Colonic mucosa (tissue), 4 donors: ENCODE measurements at regions not wholly inside any gene's neighbourhood (a gene's known extent, or its start where the extent isn't known, plus 50 kb on each side); places are given as distances from the start of the nearest gene placed in this dataset.

Experiments used
- DNase-seq: peaks from one replicate; pipeline ENCODE4 v3.0.0-alpha.2; 2020
- H3K27ac ChIP-seq: fragments of 200-600 bp; one replicate; pipeline ENCODE4 v1.8.0; 2021
- H3K27me3 ChIP-seq: fragments of 200-600 bp; one replicate; pipeline ENCODE4 v1.8.0; 2021
- H3K36me3 ChIP-seq: fragments of 200-600 bp; one replicate; pipeline ENCODE4 v1.8.0; 2021
- H3K4me1 ChIP-seq: fragments of 200-600 bp; one replicate; pipeline ENCODE4 v1.8.0; 2021; ENCODE audit warnings: mild to moderate bottlenecking
- H3K4me3 ChIP-seq: fragments of 200-600 bp; one replicate; pipeline ENCODE4 v1.8.0; 2021
- H3K9ac ChIP-seq, 2 donors: one replicate each; pipeline ENCODE4 v1.7.0; 2013; ENCODE audit warnings: control low read depth in 2 of 2, low read depth in 2 of 2, low read length in 2 of 2
- H3K9me3 ChIP-seq: fragments of 200-600 bp; one replicate; pipeline ENCODE4 v1.8.0; 2021
- intact Hi-C: fragments of 100-400 bp; cut with DNase I; formaldehyde crosslinking; loops from one replicate; pipeline ENCODE4 v1.14.1; 2022
- TF ChIP-seq, protein P1 (sequence below): fragments of 200-600 bp; IDR thresholded peaks from one replicate; pipeline ENCODE4 v1.8.0; 2022; ENCODE audit warnings: antibody characterized with exemption, mild to moderate bottlenecking
- donor health status: healthy.
- donor health status: DM: no; HTN: no; CAD: no.
- donor health status: DM: no; HTN: no; CAD: no.

DNA sequence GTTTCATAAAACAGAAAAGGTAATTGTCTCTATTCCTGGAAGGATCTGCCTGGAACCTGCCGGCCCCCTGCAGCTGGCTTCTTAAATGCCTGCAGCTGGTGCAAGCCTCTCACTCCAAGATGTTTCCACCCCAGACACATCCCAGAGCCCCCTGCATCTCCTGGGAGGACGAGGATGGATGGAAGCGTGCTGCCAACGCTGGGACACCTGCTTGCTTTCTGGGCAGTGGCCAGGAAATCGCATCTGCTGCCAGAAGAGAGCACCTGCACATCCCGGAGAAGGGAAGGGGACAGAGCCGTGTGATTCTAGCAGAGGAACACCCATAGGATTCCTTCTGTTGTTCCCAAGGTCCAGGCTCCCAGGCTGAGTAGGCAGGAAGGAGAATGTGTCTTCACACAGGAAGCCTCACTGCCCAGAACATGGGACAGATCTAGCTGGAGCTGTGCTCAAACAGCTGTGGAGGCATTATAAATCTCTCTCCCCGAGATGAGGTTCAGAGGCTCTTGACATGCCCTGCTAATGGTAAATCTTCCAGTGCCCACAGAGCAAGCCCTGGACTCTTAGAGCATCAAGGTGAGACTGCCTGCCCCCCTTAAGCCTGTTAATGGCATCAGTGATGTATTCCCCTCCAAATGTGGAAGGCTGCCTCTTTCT is 138.8 kb upstream of the MAP1LC3B2 start:
- intact Hi-C loops, result no loop called here
- Histone ChIP-seq H3K9ac (no peak overlapping the region), H3K4me1 (no peaks in the 10 kb centered on the region), H3K4me3 (no peak overlapping the region), H3K36me3 (no peaks in the 10 kb centered on the region), H3K27ac (no peak overlapping the region), H3K9me3 (no peaks in the 10 kb centered on the region), H3K27me3 (no peaks in the 10 kb centered on the region)
- TF ChIP-seq, protein P1, sequence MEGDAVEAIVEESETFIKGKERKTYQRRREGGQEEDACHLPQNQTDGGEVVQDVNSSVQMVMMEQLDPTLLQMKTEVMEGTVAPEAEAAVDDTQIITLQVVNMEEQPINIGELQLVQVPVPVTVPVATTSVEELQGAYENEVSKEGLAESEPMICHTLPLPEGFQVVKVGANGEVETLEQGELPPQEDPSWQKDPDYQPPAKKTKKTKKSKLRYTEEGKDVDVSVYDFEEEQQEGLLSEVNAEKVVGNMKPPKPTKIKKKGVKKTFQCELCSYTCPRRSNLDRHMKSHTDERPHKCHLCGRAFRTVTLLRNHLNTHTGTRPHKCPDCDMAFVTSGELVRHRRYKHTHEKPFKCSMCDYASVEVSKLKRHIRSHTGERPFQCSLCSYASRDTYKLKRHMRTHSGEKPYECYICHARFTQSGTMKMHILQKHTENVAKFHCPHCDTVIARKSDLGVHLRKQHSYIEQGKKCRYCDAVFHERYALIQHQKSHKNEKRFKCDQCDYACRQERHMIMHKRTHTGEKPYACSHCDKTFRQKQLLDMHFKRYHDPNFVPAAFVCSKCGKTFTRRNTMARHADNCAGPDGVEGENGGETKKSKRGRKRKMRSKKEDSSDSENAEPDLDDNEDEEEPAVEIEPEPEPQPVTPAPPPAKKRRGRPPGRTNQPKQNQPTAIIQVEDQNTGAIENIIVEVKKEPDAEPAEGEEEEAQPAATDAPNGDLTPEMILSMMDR, result no peak
- no peak for DNase-seq

DNA sequence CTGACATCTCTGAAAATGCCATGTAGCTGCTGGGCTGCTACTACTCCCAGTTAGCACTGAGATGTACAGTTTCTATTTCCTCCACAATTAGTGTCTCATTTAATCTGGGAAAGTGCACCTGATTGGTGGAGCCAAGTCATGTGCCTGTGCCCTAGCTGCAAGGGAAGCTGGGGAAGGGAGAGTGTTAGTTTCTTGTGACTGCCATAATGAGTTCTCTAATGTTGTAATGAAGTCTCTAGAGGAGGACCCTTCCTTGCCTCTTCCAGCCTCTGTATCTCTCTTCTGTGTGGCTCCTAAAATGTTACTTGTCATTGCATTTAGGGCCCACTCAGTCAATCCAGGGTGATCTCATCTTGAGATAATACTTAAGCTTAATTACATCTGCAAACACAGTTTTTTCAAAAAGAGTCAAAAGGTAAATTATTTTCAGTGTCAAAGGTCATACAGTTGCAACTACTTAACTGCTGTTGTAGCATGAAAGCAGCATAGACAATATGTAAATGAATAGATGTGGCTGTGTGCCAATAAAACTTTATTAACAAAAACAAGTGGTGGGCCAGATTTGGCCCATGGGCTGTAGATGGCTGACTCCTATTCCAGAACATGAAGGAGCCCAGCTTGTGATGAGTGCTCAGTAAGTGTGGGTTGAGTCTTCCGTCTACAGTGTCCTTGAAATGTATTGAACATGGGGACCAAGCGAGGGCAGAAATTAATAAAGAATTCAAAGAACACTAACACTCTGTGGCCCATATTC is 137.2 kb upstream of the MAP1LC3B2 start:
- H3K9ac ChIP-seq, result no peak overlapping the region
- H3K9me3 ChIP-seq, result no peaks in the 10 kb centered on the region
- no peaks in the 10 kb centered on the region for H3K4me1 ChIP-seq
- DNase-seq, result no peak
- H3K4me3 ChIP-seq, result no peak overlapping the region
- no peaks in the 10 kb centered on the region for H3K27me3 ChIP-seq
- TF ChIP-seq, protein P1, result no peak
- H3K36me3 ChIP-seq, result no peaks in the 10 kb centered on the region
- intact Hi-C loops, result no loop called here
- H3K27ac ChIP-seq, result no peak overlapping the region

DNA sequence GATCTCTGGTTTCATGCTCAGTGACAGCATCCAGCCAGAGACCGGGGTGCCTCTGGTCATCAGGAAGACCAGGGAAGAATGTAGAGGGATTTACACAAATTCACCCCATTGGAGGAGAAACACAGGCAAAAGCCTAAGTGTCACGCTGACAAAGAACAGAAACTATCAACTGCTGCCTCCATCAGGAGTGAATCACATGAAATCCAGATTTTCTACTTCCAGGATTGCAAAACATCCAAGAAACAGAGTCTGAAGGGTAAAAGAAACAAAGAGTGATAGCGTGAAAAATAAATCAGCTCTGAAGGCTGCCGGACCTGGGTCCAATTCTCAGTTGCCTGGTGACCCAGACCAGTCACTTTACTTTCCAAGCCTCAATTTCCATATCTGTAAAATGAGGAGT is 136.1 kb upstream of the MAP1LC3B2 start:
- intact Hi-C loops, result no loop called here
- Histone ChIP-seq H3K36me3 (no peaks in the 10 kb centered on the region), H3K27ac (no peak overlapping the region), H3K4me3 (no peak overlapping the region), H3K9me3 (no peaks in the 10 kb centered on the region), H3K4me1 (no peaks in the 10 kb centered on the region), H3K27me3 (no peaks in the 10 kb centered on the region), H3K9ac (no peak overlapping the region)
- TF ChIP-seq, protein P1, result no peak
- DNase-seq, result no peak

DNA sequence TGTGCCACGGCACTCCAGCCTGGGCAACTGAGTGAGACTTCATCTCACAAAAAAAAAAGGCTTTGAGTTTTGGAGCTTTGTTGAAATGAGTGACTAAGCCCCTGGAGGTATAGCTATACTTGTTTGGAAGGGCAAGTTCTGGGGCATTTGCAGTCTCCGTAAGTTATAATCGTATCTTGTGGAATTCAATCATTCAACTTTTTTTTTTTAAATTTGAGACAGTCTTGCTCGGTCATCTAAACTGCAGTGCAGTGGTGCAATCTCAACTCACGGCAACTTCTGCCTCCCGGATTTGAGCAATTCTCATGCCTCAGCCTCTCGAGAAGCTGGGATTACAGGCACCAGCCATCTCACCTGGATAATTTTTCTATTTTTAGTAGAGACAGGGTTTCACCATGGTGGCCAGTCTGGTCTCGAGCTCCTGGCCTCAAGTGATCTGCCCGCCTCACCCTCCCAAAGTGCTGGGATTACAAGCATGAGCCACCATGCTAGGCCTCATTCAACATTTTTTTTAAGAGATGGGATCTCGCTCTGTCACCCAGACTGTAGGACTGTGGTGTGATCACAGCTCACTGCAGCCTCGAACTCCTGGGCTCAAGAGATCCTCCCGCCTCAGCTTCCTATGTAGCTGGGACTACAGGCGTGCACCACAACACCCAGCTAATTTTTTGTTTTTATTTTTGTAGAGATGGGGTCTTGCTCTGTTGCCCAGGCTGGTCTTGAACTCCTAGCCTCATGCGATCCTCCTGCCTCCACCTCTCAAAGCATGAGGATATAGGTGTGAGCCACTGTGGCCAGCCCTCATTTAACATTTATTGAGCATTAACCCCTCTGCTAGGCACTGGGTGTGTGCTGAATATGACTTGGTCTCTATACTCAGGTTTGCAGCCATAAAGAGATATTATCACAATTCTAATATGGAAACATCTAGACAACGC is 133.7 kb upstream of the MAP1LC3B2 start:
- TF ChIP-seq, protein P1, result no peak
- Histone ChIP-seq H3K4me1 (no peaks in the 10 kb centered on the region), H3K27me3 (no peaks in the 10 kb centered on the region), H3K9me3 (no peaks in the 10 kb centered on the region), H3K9ac (no peak overlapping the region), H3K36me3 (no peaks in the 10 kb centered on the region), H3K4me3 (no peak overlapping the region), H3K27ac (no peak overlapping the region)
- intact Hi-C loops, result no loop called here
- no peak for DNase-seq

DNA sequence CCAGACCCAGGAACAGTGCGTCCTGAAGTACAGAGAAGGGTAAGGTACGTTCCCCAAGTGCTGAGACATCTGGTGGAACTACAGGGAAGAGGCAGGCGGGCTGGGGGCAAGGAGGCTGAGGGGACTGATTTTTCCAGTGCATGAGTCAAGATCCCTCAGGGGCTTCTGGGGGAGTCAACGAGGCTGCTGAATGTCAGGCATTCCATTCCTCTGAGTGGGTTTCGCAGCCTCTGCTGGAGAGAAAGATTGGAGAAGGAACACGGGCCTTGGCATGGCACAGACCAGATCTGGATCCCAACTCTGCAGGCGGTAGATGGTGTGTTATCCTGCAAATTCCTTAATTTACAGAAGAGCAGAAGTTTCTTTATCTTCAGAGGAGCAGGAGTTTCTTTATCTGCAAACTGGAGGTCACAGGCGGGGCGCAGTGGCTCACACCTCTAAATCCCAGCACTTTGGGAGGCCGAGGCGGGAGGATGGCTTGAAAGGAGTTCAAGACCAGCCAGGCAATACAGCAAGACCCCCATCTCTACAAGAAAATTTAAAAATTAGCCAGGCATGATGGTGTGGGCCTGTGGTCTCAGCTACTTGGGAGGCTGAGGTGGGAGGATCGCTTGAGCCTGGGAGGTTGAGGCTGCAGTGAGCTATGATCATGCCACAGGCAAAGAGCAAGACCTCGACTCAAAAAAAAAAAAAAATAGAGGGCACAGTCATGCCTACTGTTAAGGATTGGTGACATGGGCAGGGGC is 132.6 kb upstream of the MAP1LC3B2 start:
- no peak for DNase-seq
- Histone ChIP-seq H3K4me1 (no peaks in the 10 kb centered on the region), H3K27me3 (no peaks in the 10 kb centered on the region), H3K36me3 (no peaks in the 10 kb centered on the region), H3K9ac (no peak overlapping the region), H3K27ac (no peak overlapping the region), H3K9me3 (no peaks in the 10 kb centered on the region), H3K4me3 (no peak overlapping the region)
- TF ChIP-seq, protein P1, result no peak
- intact Hi-C loops, result no loop called here
